GM12878 (cell line): ENCODE measurements at regions not wholly inside any gene's neighbourhood (a gene's known extent, or its start where the extent isn't known, plus 50 kb on each side); places are given as distances from the start of the nearest gene placed in this dataset.

ENCODE experiments used
- ATAC-seq: fragments of 200-7000 bp; cut with Tn5 transposase; 3 replicates; pipeline ENCODE4 v1.9.1; 2020; ENCODE audit warnings: mild to moderate bottlenecking, moderate library complexity
- BruUV-seq: library from RNA; stranded (reverse); fragments of 400-500 nt; replicated peaks from 2 replicates; lab custom pipeline; 2021; lab: Mats Ljungman, UMichigan
- CTCF ChIA-PET: fragments of 300-600 bp; sonication (Branson Sonifier 250); formaldehyde crosslinking; extraction: SDS; loops from one replicate; lab custom pipeline; 2021; ENCODE audit warnings: inconsistent platforms; lab: Yijun Ruan, JAX
- POLR2A ChIA-PET: fragments of 350-600 bp; formaldehyde crosslinking; extraction: SDS; loops from one replicate; lab custom pipeline; 2021; ENCODE audit warnings: inconsistent platforms; lab: Charles Lee
- RAD21 ChIA-PET: fragments of 300-600 bp; sonication (Branson Sonifier 250); formaldehyde crosslinking; loops from one replicate; lab custom pipeline; 2023; ENCODE audit warnings: antibody characterized with exemption; ENCODE audit not compliant: unreplicated experiment; lab: Charles Lee
- SMC1A ChIA-PET: fragments of 300-600 bp; sonication (Branson Sonifier 250); formaldehyde crosslinking; loops from one replicate; lab custom pipeline; 2023; ENCODE audit not compliant: unreplicated experiment, uncharacterized antibody; lab: Charles Lee
- DNase-seq: peaks from one replicate; pipeline ENCODE4 v3.0.0-alpha.2; 2011; ENCODE audit warnings: low read depth, low spot score
- FAIRE-seq: peaks from 3 replicates; lab custom pipeline; 2011; peaks lifted over from hg19 to GRCh38; lab: Jason Lieb, UNC
- H2AFZ ChIP-seq: 2 replicates; pipeline ENCODE4 v1.6.0; 2011; ENCODE audit warnings: low read depth, low read length, control low read depth; ENCODE audit not compliant: control insufficient read depth
- H3K27ac ChIP-seq: 2 replicates; pipeline ENCODE4 v1.5.1; 2011; ENCODE audit warnings: control low read depth; ENCODE audit not compliant: control insufficient read depth, insufficient read depth
- H3K27me3 ChIP-seq, 2 experiments: replicated peaks in 1 of 2; 2 replicates each; pipeline versions ENCODE4 v1.6.0 to v1.6.1; 2011; ENCODE audit warnings: low read length in 1 of 2; ENCODE audit not compliant: control insufficient read depth in 2 of 2, insufficient read depth in 2 of 2
- H3K36me3 ChIP-seq, 2 experiments: 2 replicates each; pipeline ENCODE4 v1.5.1; 2011; ENCODE audit warnings: low read length in 1 of 2; ENCODE audit not compliant: control insufficient read depth in 2 of 2, insufficient read depth in 2 of 2
- H3K4me1 ChIP-seq: 2 replicates; pipeline ENCODE4 v1.6.1; 2011; ENCODE audit warnings: mild to moderate bottlenecking, low read length, moderate library complexity, mixed read lengths; ENCODE audit not compliant: control insufficient read depth, insufficient read depth
- H3K4me2 ChIP-seq: 2 replicates; pipeline ENCODE4 v1.6.0; 2011; ENCODE audit warnings: control low read depth; ENCODE audit not compliant: control insufficient read depth, insufficient read depth
- H3K4me3 ChIP-seq: fragments of 200-600 bp; sonication (generic); 2 replicates; pipeline ENCODE4 v1.5.1; 2016
- H3K79me2 ChIP-seq: 2 replicates; pipeline ENCODE4 v1.6.0; 2011; ENCODE audit warnings: low read length; ENCODE audit not compliant: control insufficient read depth, insufficient read depth
- H3K9ac ChIP-seq: 2 replicates; pipeline ENCODE4 v1.8.0; 2011; ENCODE audit warnings: low read length, control low read depth, mixed read lengths; ENCODE audit not compliant: control insufficient read depth, insufficient read depth
- H3K9me3 ChIP-seq: replicated peaks from 3 replicates; pipeline ENCODE4 v1.5.1; 2011; ENCODE audit warnings: mild to moderate bottlenecking, low read length; ENCODE audit not compliant: control insufficient read depth, insufficient read depth
- H4K20me1 ChIP-seq: 2 replicates; pipeline ENCODE4 v1.6.0; 2011; ENCODE audit not compliant: control insufficient read depth, insufficient read depth
- ATF7 ChIP-seq: fragments of 450-650 bp; IDR thresholded peaks from 2 replicates; pipeline ENCODE4 v1.6.1; 2016; ENCODE audit warnings: low read depth, mild to moderate bottlenecking
- BCLAF1 ChIP-seq: fragments of 450-650 bp; IDR thresholded peaks from 2 replicates; pipeline ENCODE4 v1.6.1; 2017; ENCODE audit warnings: antibody characterized with exemption, mild to moderate bottlenecking, moderate library complexity
- FOXK2 ChIP-seq: fragments of 450-650 bp; IDR thresholded peaks from 2 replicates; pipeline ENCODE4 v1.6.1; 2017; ENCODE audit warnings: mild to moderate bottlenecking, moderate library complexity
- MTA3 ChIP-seq: IDR thresholded peaks from 2 replicates; pipeline ENCODE4 v1.6.1; 2012; ENCODE audit warnings: low read length, inconsistent platforms, borderline replicate concordance
- SMAD5 ChIP-seq: IDR thresholded peaks from 2 replicates; pipeline ENCODE4 v1.6.1; 2016; ENCODE audit warnings: antibody characterized with exemption, low read depth
- SRF ChIP-seq, 2 experiments: IDR thresholded peaks; 2 replicates each; pipeline ENCODE4 v1.6.1; 2011; ENCODE audit warnings: low read depth in 2 of 2, low read length in 2 of 2, mild to moderate bottlenecking in 1 of 2, moderate library complexity in 1 of 2
- STAT3 ChIP-seq: IDR thresholded peaks from 2 replicates; pipeline ENCODE4 v1.6.1; 2011; ENCODE audit warnings: low read depth, low read length, improper control_type of control experiment
- TARDBP ChIP-seq: IDR thresholded peaks from 2 replicates; pipeline ENCODE4 v1.6.1; 2016; ENCODE audit warnings: borderline replicate concordance
- WGBS: methylation state at CpG from one replicate; pipeline ENCODE4 v1.1.6; 2016; ENCODE audit warnings: low lambda C conversion rate; ENCODE audit not compliant: insufficient replicate concordance, insufficient coverage; ENCODE audit errors: missing lambda C conversion rate; 5-methylcytosine and 5-hydroxymethylcytosine counted together
- in situ Hi-C: fragments of 300-500 bp; cut with MboI; formaldehyde crosslinking; loops from 9 replicates; pipeline ENCODE4 v1.14.3; 2018; ENCODE audit warnings: mixed read lengths
- intact Hi-C: fragments of 100-400 bp; cut with micrococcal nuclease; formaldehyde crosslinking; loops from one replicate; pipeline ENCODE4 v1.14.2; 2022; ENCODE audit not compliant: unreplicated experiment

GRCh38 chr2:128681507-128681906, 362.8 kb upstream of the HS6ST1 start:
- H3K9ac ChIP-seq, result no peak overlapping the region
- ChIA-PET SMC1A (no interaction called here), POLR2A (no interaction called here), CTCF (no interaction called here), RAD21 (no interaction called here)
- no peak overlapping the region for H3K4me3 ChIP-seq
- no peaks in the 10 kb centered on the region for H3K4me1 ChIP-seq
- ATAC-seq (no peak), DNase-seq (no peak), FAIRE-seq (no peak)
- no peak for TF ChIP-seq TARDBP
- TF ChIP-seq FOXK2, result no peak
- TF ChIP-seq BCLAF1, result no peak
- TF ChIP-seq MTA3, result no peak
- TF ChIP-seq SMAD5, result no peak
- H4K20me1 ChIP-seq, result no peaks in the 10 kb centered on the region
- H3K27me3 ChIP-seq, result no peaks in the 10 kb centered on the region
- in situ Hi-C loops, result no loop called here
- intact Hi-C loops, result no loop called here
- H3K36me3 ChIP-seq, result no peaks in the 10 kb centered on the region
- 37% methylated on average over 5 of the region's 5 CpGs for WGBS
- no peaks in the 10 kb centered on the region for H3K9me3 ChIP-seq
- no peak overlapping the region for H3K4me2 ChIP-seq
- no peaks in the 10 kb centered on the region for H3K79me2 ChIP-seq
- no peak overlapping the region for H2AFZ ChIP-seq
- BruUV-seq, result no TSS peak
- H3K27ac ChIP-seq, result no peak overlapping the region

- Histone ChIP-seq H3K9me3 (no peaks in the 10 kb centered on the region), H3K36me3 (no peaks in the 10 kb centered on the region), H3K27me3 (no peaks in the 10 kb centered on the region), H3K9ac (no peak overlapping the region), H3K79me2 (no peaks in the 10 kb centered on the region), H3K4me2 (no peak overlapping the region), H4K20me1 (no peaks in the 10 kb centered on the region), H2AFZ (no peak overlapping the region), H3K27ac (no peak overlapping the region), H3K4me3 (no peak overlapping the region), H3K4me1 (no peaks in the 10 kb centered on the region)
- RAD21 ChIA-PET, result no interaction called here
- POLR2A ChIA-PET, result no interaction called here
- ATAC-seq (no peak), DNase-seq (no peak), FAIRE-seq (no peak)
- WGBS, result 58% methylated on average over 6 of the region's 7 CpGs
- CTCF ChIA-PET, result no interaction called here
- intact Hi-C loops, result no loop called here
- SMC1A ChIA-PET, result no interaction called here
- TF ChIP-seq ATF7 (no peak), STAT3 (no peak), SRF (IDR thresholded peaks at IDR 0.05; ENCODE audit: low read depth in 2 of 2, low read length in 2 of 2) (no peak)
- in situ Hi-C loops, result no loop called here
- no TSS peak for BruUV-seq
These were observed 363.6 kb upstream of the HS6ST1 start for GRCh38 chr2:128682266-128682665.
